HCT116 (cell line): ENCODE measurements at regions not wholly inside any gene's neighbourhood (a gene's known extent, or its start where the extent isn't known, plus 50 kb on each side); places are given as distances from the start of the nearest gene placed in this dataset.

ENCODE experiments used
- ATAC-seq: fragments of 200-7000 bp; cut with Tn5 transposase; 2 replicates; pipeline ENCODE4 v1.9.1; 2020; ENCODE audit warnings: mild to moderate bottlenecking, moderate library complexity
- BruUV-seq: library from RNA; stranded (reverse); fragments of 400-500 nt; replicated peaks from 2 replicates; lab custom pipeline; 2021; lab: Mats Ljungman, UMichigan
- CTCF ChIA-PET: fragments of 300-600 bp; sonication (Branson Sonifier 250); formaldehyde crosslinking; loops from one replicate; lab custom pipeline; 2021; ENCODE audit warnings: antibody characterized with exemption; lab: Charles Lee
- POLR2A ChIA-PET: fragments of 300-600, 350-600 bp; sonication (Branson Sonifier 250); formaldehyde crosslinking; loops from one replicate; lab custom pipeline; 2021; ENCODE audit warnings: antibody characterized with exemption; lab: Charles Lee
- RAD21 ChIA-PET, 2 experiments: fragments of 300-600 bp; sonication (Branson Sonifier 250); formaldehyde crosslinking; loops; one replicate each; lab custom pipeline; 2023; ENCODE audit warnings: low total read pairs in 2 of 2; ENCODE audit not compliant: uncharacterized antibody in 2 of 2, unreplicated experiment in 2 of 2, low non-redundant PET in 1 of 2; lab: Charles Lee
- DNase-seq: peaks from one replicate; pipeline ENCODE4 v3.0.0-alpha.2; 2010; ENCODE audit warnings: low read depth, low spot score
- H2AFZ ChIP-seq: fragments of 200-600 bp; shearing (Covaris generic), sonication (generic); 2 replicates; pipeline ENCODE4 v1.6.1; 2017; ENCODE audit warnings: low read depth, mixed run types, mixed read lengths, antibody characterized with exemption, low read length; ENCODE audit not compliant: poor library complexity, severe bottlenecking
- H3K27ac ChIP-seq: 2 replicates; pipeline ENCODE4 v1.5.1; 2012; ENCODE audit warnings: low read depth, low read length
- H3K27me3 ChIP-seq: fragments of 200-600 bp; sonication (generic); 2 replicates; pipeline ENCODE4 v1.6.1; 2016; ENCODE audit warnings: mixed run types, low read length, mixed read lengths; ENCODE audit not compliant: insufficient read depth
- H3K36me3 ChIP-seq, 2 experiments: fragments of 200-500 bp in 1 of 2; fragments of 200-600 bp in 1 of 2; sonication (Bioruptor generic) in 1 of 2; sonication (generic) in 1 of 2; 2 replicates each; pipeline versions ENCODE4 v1.5.1 to v1.6.1; 2014 to 2016; ENCODE audit warnings: low read length in 2 of 2, inconsistent platforms in 1 of 2, mixed read lengths in 1 of 2, mixed run types in 1 of 2; ENCODE audit not compliant: insufficient read depth in 2 of 2, control insufficient read depth in 1 of 2
- H3K4me1 ChIP-seq, 2 experiments: fragments of 200-600 bp in 1 of 2; sonication (generic) in 1 of 2; 2 replicates each; pipeline versions ENCODE4 v1.5.1 to v1.6.1; 2012 to 2017; ENCODE audit warnings: low read length in 2 of 2, inconsistent platforms in 1 of 2, mild to moderate bottlenecking in 1 of 2, mixed read lengths in 1 of 2, mixed run types in 1 of 2, moderate library complexity in 1 of 2; ENCODE audit not compliant: insufficient read depth in 2 of 2, control insufficient read depth in 1 of 2
- H3K4me2 ChIP-seq: fragments of 200-600 bp; sonication (generic); 2 replicates; pipeline ENCODE4 v1.6.1; 2017; ENCODE audit warnings: mixed run types, low read length, mixed read lengths
- H3K4me3 ChIP-seq, 2 experiments: fragments of 200-600 bp in 1 of 2; sonication (generic) in 1 of 2; replicated peaks in 1 of 2; 2 replicates each; pipeline ENCODE4 v1.5.1; 2011 to 2016; ENCODE audit warnings: low read length in 2 of 2, control low read depth in 1 of 2, low read depth in 1 of 2, mild to moderate bottlenecking in 1 of 2, mixed read lengths in 1 of 2, mixed run types in 1 of 2
- H3K79me2 ChIP-seq: fragments of 200-600 bp; sonication (generic); 2 replicates; pipeline ENCODE4 v1.6.1; 2017; ENCODE audit warnings: mild to moderate bottlenecking, mixed run types, low read length, moderate library complexity, mixed read lengths; ENCODE audit not compliant: insufficient read depth
- H3K9ac ChIP-seq: fragments of 200-600 bp; sonication (generic); 2 replicates; pipeline ENCODE4 v1.6.1; 2016; ENCODE audit warnings: low read length, mixed read lengths
- H3K9me2 ChIP-seq: fragments of 200-600 bp; sonication (generic), shearing (Covaris generic); 2 replicates; pipeline ENCODE4 v1.6.1; 2017; ENCODE audit warnings: mixed run types, mild to moderate bottlenecking, moderate library complexity; ENCODE audit not compliant: insufficient read depth
- H3K9me3 ChIP-seq, 2 experiments: fragments of 200-500 bp in 1 of 2; fragments of 200-600 bp in 1 of 2; sonication (Bioruptor generic) in 1 of 2; sonication (generic) in 1 of 2; 2 replicates each; pipeline ENCODE4 v1.6.1; 2014 to 2017; ENCODE audit warnings: low read length in 2 of 2, mixed read lengths in 2 of 2, inconsistent platforms in 1 of 2, low read depth in 1 of 2, mild to moderate bottlenecking in 1 of 2, mixed run types in 1 of 2, moderate library complexity in 1 of 2; ENCODE audit not compliant: control insufficient read depth in 1 of 2, insufficient read depth in 1 of 2
- H4K20me1 ChIP-seq: fragments of 200-600 bp; sonication (generic), shearing (Covaris generic); 2 replicates; pipeline ENCODE4 v1.6.1; 2017; ENCODE audit warnings: mixed run types, mild to moderate bottlenecking, moderate library complexity; ENCODE audit not compliant: insufficient read depth
- CEBPB ChIP-seq: IDR thresholded peaks from 2 replicates; pipeline ENCODE4 v1.6.1; 2012; ENCODE audit warnings: low read depth
- EZH2phosphoT487 ChIP-seq: fragments of 200-600 bp; IDR thresholded peaks from 2 replicates; pipeline ENCODE4 v1.6.1; 2018; ENCODE audit warnings: antibody characterized with exemption, borderline replicate concordance
- FOSL1 ChIP-seq: IDR thresholded peaks from 2 replicates; pipeline ENCODE4 v1.6.1; 2012; ENCODE audit warnings: low read depth
- JUND ChIP-seq: IDR thresholded peaks from 2 replicates; pipeline ENCODE4 v1.6.1; 2012
- POLR2AphosphoS5 ChIP-seq: IDR thresholded peaks from 2 replicates; pipeline ENCODE4 v1.6.1; 2011; ENCODE audit warnings: mild to moderate bottlenecking, low read depth, low read length, moderate library complexity
- RAD21 ChIP-seq: IDR thresholded peaks from 2 replicates; pipeline ENCODE4 v1.6.1; 2012; ENCODE audit warnings: low read depth, mild to moderate bottlenecking
- SP1 ChIP-seq: IDR thresholded peaks from 2 replicates; pipeline ENCODE4 v1.6.1; 2012; ENCODE audit warnings: low read depth
- SRF ChIP-seq: IDR thresholded peaks from 2 replicates; pipeline ENCODE4 v1.6.1; 2012; ENCODE audit warnings: low read depth
- intact Hi-C: fragments of 100-400 bp; cut with micrococcal nuclease; formaldehyde crosslinking; loops from 2 replicates; pipeline ENCODE4 v1.10.0; 2022
- TF ChIP-seq, protein P1 (sequence below): IDR thresholded peaks from 2 replicates; pipeline ENCODE4 v1.6.1; 2012; ENCODE audit warnings: low read depth
- TF ChIP-seq, protein P2 (sequence below): IDR thresholded peaks from 2 replicates; pipeline ENCODE4 v1.6.1; 2012

GRCh38 chr6:54681987-54682386, 164.6 kb upstream of the FAM83B start:
- Histone ChIP-seq H3K27ac (no peak overlapping the region), H3K9me2 (no peaks in the 10 kb centered on the region), H3K79me2 (no peaks in the 10 kb centered on the region)
- RAD21 ChIA-PET, result no interaction called here
- no peak for ATAC-seq
- TF ChIP-seq, protein P1, sequence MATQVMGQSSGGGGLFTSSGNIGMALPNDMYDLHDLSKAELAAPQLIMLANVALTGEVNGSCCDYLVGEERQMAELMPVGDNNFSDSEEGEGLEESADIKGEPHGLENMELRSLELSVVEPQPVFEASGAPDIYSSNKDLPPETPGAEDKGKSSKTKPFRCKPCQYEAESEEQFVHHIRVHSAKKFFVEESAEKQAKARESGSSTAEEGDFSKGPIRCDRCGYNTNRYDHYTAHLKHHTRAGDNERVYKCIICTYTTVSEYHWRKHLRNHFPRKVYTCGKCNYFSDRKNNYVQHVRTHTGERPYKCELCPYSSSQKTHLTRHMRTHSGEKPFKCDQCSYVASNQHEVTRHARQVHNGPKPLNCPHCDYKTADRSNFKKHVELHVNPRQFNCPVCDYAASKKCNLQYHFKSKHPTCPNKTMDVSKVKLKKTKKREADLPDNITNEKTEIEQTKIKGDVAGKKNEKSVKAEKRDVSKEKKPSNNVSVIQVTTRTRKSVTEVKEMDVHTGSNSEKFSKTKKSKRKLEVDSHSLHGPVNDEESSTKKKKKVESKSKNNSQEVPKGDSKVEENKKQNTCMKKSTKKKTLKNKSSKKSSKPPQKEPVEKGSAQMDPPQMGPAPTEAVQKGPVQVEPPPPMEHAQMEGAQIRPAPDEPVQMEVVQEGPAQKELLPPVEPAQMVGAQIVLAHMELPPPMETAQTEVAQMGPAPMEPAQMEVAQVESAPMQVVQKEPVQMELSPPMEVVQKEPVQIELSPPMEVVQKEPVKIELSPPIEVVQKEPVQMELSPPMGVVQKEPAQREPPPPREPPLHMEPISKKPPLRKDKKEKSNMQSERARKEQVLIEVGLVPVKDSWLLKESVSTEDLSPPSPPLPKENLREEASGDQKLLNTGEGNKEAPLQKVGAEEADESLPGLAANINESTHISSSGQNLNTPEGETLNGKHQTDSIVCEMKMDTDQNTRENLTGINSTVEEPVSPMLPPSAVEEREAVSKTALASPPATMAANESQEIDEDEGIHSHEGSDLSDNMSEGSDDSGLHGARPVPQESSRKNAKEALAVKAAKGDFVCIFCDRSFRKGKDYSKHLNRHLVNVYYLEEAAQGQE, result no peak
- TF ChIP-seq FOSL1, result peak; percentile 22
- no peak for TF ChIP-seq SRF
- no peak for TF ChIP-seq JUND
- no peak for TF ChIP-seq RAD21
- TF ChIP-seq, protein P2, sequence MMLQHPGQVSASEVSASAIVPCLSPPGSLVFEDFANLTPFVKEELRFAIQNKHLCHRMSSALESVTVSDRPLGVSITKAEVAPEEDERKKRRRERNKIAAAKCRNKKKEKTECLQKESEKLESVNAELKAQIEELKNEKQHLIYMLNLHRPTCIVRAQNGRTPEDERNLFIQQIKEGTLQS, result peak; percentile 43; the same call in 1 of the 2 replicates
- no peak for TF ChIP-seq POLR2AphosphoS5
- peak; percentile 60 for TF ChIP-seq CEBPB
- TF ChIP-seq EZH2phosphoT487, result no peak
- TF ChIP-seq SP1, result 0 out of 2 replicates have a peak, but pooled peaks have one; percentile 36
- TF ChIP-seq, all 23 proteins: peak for 4
- no peak overlapping the region for H3K4me3 ChIP-seq
- H3K9me3 ChIP-seq, result no peaks in the 10 kb centered on the region
- DNase-seq, result peak; percentile 12
- no peaks in the 10 kb centered on the region for H4K20me1 ChIP-seq
- CTCF ChIA-PET, result no interaction called here
- no peak overlapping the region for H3K9ac ChIP-seq
- no peaks in the 10 kb centered on the region for H3K27me3 ChIP-seq
- H3K4me1 ChIP-seq, result peaks cover 0 to 7% of the 10 kb centered on the region in 2 experiments; a peak in 1 of 4 replicates
- H3K4me2 ChIP-seq, result no peak overlapping the region
- peak overlapping the region; percentile 86 for H2AFZ ChIP-seq
- intact Hi-C loops, result no loop called here
- H3K36me3 ChIP-seq, result no peaks in the 10 kb centered on the region
- POLR2A ChIA-PET, result no interaction called here
- no TSS peak for BruUV-seq
